ENCODE measurements at regions not wholly inside any gene's neighbourhood (a gene's known extent, or its start where the extent isn't known, plus 50 kb on each side); places are given as distances from the start of the nearest gene placed in this dataset.
A peak's percentile ranks its signal among the peaks of the same experiment; 100 is the strongest.

DNA sequence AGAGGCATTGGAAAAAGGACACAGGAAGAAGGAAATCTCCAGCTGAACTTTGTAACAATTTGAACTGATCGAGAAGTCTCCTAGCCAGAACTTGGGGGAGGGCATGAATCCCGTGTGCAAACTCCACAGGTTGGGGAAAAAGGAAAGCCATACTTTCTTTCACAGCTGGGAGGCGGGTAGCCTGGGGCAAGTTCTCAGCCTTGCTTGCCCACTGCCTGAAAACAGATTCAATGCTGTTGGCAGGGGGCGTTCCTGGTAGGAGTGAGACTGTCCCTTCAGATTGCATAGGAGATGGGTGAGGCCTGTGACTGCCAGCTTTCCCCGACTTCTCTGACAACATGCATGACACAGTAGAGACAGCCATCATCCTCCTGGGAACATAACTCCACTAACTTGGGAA, 289.1 kb upstream of the PHF14 start:
- Histone ChIP-seq H3K27me3 (ENCODE audit: control insufficient read depth, insufficient read depth, low read length) (no peaks in the 10 kb centered on the region), H3K4me3 (ENCODE audit: low read depth, low read length) (no peak overlapping the region), H3K36me3 (ENCODE audit: control insufficient read depth, insufficient read depth, low read length) (no peaks in the 10 kb centered on the region)
- TF ChIP-seq, protein P1, sequence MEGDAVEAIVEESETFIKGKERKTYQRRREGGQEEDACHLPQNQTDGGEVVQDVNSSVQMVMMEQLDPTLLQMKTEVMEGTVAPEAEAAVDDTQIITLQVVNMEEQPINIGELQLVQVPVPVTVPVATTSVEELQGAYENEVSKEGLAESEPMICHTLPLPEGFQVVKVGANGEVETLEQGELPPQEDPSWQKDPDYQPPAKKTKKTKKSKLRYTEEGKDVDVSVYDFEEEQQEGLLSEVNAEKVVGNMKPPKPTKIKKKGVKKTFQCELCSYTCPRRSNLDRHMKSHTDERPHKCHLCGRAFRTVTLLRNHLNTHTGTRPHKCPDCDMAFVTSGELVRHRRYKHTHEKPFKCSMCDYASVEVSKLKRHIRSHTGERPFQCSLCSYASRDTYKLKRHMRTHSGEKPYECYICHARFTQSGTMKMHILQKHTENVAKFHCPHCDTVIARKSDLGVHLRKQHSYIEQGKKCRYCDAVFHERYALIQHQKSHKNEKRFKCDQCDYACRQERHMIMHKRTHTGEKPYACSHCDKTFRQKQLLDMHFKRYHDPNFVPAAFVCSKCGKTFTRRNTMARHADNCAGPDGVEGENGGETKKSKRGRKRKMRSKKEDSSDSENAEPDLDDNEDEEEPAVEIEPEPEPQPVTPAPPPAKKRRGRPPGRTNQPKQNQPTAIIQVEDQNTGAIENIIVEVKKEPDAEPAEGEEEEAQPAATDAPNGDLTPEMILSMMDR (IDR thresholded peaks at IDR 0.05; ENCODE audit: insufficient read depth, low read length, severe bottlenecking) = no peak
- FAIRE-seq (no peak), DNase-seq (ENCODE audit: low read depth) (no peak)

DNA sequence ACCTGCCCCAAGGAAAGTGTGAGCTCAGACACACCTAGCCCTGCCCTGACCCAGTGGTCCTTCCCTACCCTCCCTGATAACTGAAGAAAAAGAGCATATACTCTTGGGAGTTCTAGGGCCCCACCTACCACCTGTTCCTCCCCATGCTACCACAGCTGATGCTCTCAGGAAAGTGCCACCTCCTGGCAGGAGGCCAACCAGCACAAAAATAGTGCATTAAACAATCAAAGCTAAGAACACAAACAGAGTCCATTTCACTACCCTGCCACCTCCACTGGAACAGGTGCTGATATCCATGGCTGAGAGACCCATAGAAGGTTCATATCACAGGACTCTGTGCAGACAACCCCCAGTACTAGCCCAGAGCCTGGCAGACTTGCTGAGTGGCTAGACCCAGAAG, 288.6 kb upstream of the PHF14 start:
- no peaks in the 10 kb centered on the region for H3K36me3 ChIP-seq (ENCODE audit: control insufficient read depth, insufficient read depth, low read length)
- no peak overlapping the region for H3K4me3 ChIP-seq (ENCODE audit: low read depth, low read length)
- TF ChIP-seq, protein P1 (IDR thresholded peaks at IDR 0.05; ENCODE audit: insufficient read depth, low read length, severe bottlenecking) = no peak
- no peak for FAIRE-seq
- no peaks in the 10 kb centered on the region for H3K27me3 ChIP-seq (ENCODE audit: control insufficient read depth, insufficient read depth, low read length)
- DNase-seq (ENCODE audit: low read depth) = no peak

DNA sequence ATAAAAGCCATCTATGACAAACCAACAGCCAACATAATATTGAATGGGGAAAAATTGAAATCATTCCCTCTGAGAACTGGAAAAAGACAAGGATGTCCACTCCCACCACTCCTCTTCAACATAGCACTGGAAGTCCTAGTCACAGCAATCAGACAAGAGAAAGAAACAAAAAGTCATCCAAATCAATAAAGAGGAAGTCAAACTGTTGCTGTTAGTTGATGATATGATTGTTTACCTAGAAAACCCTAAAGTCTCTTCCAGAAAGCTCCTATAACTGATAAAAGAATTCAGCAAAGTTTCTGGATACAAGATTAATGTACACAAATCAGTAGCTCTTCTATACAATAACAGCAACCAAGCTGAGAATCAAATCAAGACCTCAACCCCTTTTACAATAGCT, 285.1 kb upstream of the PHF14 start:
- TF ChIP-seq, protein P1 (IDR thresholded peaks at IDR 0.05; ENCODE audit: insufficient read depth, low read length, severe bottlenecking) = no peak
- H3K27me3 ChIP-seq (ENCODE audit: control insufficient read depth, insufficient read depth, low read length) = no peaks in the 10 kb centered on the region
- FAIRE-seq (no peak), DNase-seq (ENCODE audit: low read depth) (no peak)
- no peaks in the 10 kb centered on the region for H3K36me3 ChIP-seq (ENCODE audit: control insufficient read depth, insufficient read depth, low read length)
- H3K4me3 ChIP-seq (ENCODE audit: low read depth, low read length) = no peak overlapping the region

DNA sequence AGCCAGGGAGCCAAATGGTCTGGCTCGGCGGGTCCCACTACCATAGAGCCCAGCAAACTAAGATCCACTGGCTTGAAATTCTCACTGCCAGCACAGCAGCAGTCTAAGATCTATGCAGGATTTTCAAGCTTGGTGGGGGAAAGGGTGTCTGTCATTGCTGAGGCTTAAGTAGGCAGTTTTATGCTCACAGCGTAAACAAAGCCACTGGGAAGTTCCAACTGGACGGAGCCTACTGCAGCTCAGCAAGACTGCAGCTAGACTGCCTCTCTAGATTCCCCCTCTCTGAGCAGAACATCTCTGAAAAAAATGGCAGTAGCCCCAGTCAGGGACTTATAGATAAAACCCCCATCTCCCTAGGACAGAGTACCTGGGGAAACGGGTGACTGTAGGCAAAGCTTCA, 277.6 kb upstream of the PHF14 start:
- DNase-seq (ENCODE audit: low read depth) = no peak
- Histone ChIP-seq H3K36me3 (ENCODE audit: control insufficient read depth, insufficient read depth, low read length) (no peaks in the 10 kb centered on the region), H3K27me3 (ENCODE audit: control insufficient read depth, insufficient read depth, low read length) (no peaks in the 10 kb centered on the region), H3K4me3 (ENCODE audit: low read depth, low read length) (no peak overlapping the region)
- no peak for FAIRE-seq
- TF ChIP-seq, protein P1 (IDR thresholded peaks at IDR 0.05; ENCODE audit: insufficient read depth, low read length, severe bottlenecking) = no peak

DNA sequence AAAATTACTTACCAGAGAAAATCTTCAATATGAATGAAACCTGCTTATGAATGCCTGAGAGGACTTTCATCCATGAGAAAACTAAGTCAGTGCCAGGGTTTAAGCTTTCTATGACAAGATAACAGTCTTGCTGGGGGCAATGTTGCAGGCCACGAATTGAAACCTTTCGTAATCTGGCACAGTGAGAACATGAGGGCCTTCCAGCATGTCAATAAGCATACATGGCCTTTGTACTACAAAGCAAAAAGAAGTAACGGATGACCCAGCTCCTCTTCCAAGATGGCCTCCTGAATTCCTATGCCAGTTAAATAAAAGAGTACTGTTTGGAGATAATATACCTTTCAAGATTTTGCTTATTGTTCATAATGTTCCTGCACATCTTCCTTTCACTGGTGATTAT, 270.6 kb upstream of the PHF14 start:
- no peak overlapping the region for H3K4me3 ChIP-seq (ENCODE audit: low read depth, low read length)
- FAIRE-seq = no peak

DNA sequence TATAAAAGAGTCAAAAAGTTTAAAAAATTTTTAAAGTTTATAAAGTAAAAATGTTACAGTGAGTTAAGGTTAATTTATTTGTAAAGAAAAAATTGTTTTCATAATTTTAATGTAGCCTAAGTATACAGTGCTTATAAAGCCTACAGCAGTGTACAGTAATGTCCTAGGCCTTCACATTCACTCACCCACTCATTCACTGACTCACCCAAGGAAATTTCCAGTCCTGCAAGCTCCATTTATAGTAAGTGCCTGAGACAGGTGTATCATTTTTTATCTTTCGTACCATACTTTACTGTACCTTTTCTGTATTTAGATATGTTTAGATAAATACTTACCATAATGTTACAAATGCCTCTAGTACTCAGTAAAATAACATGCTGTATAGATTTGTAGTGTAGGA, 269.7 kb upstream of the PHF14 start:
- TF ChIP-seq, protein P1 (IDR thresholded peaks at IDR 0.05; ENCODE audit: insufficient read depth, low read length, severe bottlenecking) = no peak
- no peaks in the 10 kb centered on the region for H3K36me3 ChIP-seq (ENCODE audit: control insufficient read depth, insufficient read depth, low read length)
- H3K27me3 ChIP-seq (ENCODE audit: control insufficient read depth, insufficient read depth, low read length) = no peaks in the 10 kb centered on the region
- DNase-seq (ENCODE audit: low read depth) (peak; percentile 49), FAIRE-seq (no peak)
- no peak overlapping the region for H3K4me3 ChIP-seq (ENCODE audit: low read depth, low read length)

More for the DNA sequence above, 270.6 kb upstream of the PHF14 start:
- Histone ChIP-seq H3K27me3 (ENCODE audit: control insufficient read depth, insufficient read depth, low read length) (no peaks in the 10 kb centered on the region), H3K36me3 (ENCODE audit: control insufficient read depth, insufficient read depth, low read length) (no peaks in the 10 kb centered on the region)
- TF ChIP-seq, protein P1 (IDR thresholded peaks at IDR 0.05; ENCODE audit: insufficient read depth, low read length, severe bottlenecking) = no peak
- DNase-seq (ENCODE audit: low read depth) = no peak
